Amniotic stem cell (primary cell): ENCODE measurements at regions not wholly inside any gene's neighbourhood (a gene's known extent, or its start where the extent isn't known, plus 50 kb on each side); places are given as distances from the start of the nearest gene placed in this dataset.
"Not testable (repeated sequence)": the region's sequence is repeated elsewhere in the genome, so short reads cannot be mapped to it uniquely, and the experiment has no call there.

ENCODE experiments used
- DNase-seq: peaks from one replicate; lab custom pipeline; 2025; lab: John Stamatoyannopoulos, UW

DNA sequence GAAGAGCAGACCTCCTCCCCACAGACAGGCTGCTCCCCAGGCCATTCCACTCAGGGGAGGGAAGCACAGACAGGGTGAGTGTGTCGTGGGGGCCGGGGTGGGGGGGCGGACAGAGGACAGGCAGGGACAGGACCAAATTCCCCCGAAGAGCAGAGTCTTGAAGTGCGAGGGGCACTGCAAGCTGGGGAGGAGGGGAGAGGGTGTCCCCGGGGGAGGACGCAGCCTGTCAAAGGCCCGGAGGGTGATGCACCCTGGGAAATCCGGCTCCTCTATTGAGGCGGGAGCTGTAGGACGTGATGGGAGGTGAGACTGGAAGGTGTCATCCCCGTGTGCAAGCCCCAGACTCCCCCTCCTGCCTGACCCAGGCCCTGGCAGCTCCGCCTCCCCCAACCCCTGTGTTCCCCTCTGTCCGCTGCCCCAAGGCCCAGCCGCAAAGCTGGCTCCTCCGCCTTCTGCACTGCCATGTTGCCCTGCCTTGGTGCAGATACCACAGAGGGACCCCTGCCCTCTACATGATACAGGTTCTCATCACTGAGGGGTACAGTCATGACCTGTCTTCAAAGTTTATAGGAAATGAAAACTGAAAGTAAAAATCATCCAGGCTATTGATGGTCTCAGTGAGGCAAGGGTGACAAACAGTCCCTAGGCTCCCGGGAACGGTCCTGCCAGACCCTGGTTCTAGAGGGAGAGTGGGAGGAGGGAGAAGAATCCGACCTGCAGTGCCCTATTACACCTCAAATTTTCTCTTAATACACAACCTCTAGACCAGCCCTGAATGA lies 76.3 kb upstream of the IQSEC1 start:
- DNase-seq = no peak

- no peak for DNase-seq
Observed at GRCh38 chr3:13148561-13149329, 75.5 kb upstream of the IQSEC1 start.

DNA sequence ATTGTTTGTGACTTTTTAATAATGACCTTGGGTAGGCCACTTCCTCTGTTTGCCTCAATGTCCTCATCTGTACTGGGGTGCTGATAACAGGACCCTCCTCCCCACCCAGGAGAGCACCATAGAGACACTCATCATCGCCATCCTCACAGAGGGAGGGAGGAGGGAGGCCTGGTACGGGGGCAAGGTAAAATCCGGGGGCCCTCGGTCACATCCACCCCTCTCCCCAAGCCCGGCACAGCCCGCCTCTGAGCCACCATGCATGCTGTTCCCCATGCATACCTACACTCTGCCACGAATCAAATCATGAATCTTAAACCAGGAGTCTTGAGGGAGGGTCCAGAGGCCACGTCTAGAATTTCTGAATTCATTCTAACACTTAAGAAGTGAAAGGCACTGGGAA lies 74.9 kb upstream of the IQSEC1 start:
- no peak for DNase-seq

DNA sequence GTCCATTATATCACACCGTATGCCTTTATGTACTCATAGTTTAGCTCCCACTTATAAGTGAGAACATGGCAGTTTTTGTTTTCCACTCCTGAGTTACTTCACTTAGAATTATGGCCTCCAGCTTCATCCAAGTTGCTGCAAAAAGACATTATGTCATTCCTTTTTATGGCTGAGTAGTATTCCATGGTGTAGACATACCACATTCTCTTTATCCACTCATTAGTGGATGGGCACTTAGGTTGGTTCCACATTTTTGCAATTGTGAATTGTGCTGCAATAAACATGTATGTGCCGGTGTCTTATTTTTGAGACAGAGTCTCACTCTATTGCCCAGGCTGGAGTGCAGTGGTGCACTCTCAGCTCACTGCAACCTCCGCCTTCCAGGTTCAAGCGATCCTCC lies 74.1 kb upstream of the IQSEC1 start:
- no peak for DNase-seq

DNA sequence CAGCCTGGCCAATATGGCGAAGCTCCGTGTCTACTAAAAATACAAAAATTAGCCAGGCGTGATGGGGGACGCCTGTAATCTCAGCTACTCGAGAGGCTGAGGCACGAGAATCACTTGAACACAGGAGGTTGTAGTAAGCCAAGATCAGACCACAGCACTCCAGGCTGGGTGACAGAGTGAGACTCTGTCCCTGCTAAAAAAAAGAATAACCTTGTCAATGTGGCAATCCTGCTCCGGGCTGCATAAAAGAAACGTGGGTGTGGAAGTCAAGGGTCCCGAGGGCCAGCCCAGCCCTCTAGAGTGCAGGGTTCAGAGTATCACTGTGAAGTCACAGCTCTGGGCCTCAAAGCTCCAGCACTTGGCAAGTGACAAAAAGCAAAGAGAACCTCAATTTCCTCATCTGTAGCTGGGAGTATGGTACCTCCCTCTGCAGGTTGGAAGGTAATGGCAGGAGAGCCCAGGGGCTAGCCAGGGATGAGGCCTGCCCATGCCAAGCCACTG lies 73.5 kb upstream of the IQSEC1 start:
- no peak for DNase-seq

- no peak for DNase-seq
Observed at GRCh38 chr3:13145826-13146642, 72.8 kb upstream of the IQSEC1 start.

DNA sequence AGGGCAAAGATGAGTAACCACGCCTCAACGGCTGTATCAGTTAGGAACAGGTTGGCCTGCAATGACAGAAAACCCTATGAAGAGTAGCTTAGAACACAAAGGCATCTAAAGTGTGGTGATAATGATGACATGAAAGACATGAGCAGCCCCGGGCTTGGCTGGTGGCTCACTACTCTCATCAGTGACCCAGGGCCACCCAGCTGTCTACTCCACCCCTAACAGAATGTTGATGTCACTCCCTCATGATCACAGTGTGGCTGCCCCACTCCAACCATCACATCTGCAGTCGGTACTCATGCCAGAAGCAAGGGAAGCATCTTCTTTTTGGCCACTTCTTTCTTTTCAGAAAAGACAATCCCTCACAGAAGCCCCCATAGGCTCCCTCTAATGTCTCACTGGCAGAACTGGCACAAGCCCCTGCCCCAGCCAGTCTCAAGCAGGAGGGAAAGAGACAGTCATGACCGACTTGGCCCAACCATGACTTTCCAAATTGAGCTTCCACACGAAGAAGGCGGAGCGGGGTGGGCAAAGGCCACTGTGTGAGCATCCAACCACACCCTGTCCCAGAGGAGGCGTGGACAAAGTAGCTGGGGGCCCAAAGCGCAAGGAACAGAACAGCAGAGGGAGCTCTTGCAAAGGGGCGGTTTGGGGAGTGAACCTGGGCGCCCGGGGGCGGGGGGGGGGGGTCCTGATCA lies 72.0 kb upstream of the IQSEC1 start:
- DNase-seq = no peak

DNA sequence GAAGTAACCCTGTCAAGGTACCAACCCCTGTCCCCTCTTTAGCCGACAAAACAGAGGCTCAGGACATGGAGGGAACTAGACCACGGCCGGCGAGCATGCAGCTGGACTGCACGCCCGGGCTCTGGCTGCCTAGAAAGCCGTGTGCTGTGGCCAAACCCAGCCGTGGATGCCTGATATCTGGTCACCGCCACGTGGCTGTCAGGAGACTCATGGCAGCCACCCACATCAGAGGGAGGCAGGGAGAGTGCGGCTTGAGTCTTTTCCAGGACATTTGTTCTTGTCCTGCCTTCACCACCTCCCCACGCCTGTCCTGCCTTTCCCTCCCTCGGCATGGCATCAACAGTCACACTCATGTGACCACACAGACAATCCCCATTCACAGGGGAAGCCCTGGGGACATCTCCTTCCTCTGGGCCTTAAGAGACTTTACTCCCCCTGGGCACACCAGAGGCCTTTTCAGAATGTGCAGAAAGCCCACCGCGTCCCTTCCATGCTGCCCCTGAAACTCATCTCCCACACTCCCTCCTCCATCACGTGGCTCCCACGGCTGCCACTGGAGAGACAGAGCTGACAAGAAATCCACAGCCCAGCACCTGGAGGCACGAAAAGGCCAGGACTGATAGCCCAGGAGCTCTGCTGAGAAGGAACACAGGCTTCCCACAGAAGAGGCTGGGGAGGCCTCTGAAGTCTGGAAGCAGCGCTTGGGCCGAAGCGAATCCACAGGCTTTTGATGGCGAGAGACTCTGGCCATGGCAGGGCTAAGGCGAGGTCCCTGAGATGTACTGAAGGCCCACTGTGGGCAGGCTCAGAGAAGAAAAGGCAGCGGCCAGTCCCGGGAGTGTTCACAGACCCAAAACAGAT lies 71.2 kb upstream of the IQSEC1 start:
- no peak for DNase-seq

DNA sequence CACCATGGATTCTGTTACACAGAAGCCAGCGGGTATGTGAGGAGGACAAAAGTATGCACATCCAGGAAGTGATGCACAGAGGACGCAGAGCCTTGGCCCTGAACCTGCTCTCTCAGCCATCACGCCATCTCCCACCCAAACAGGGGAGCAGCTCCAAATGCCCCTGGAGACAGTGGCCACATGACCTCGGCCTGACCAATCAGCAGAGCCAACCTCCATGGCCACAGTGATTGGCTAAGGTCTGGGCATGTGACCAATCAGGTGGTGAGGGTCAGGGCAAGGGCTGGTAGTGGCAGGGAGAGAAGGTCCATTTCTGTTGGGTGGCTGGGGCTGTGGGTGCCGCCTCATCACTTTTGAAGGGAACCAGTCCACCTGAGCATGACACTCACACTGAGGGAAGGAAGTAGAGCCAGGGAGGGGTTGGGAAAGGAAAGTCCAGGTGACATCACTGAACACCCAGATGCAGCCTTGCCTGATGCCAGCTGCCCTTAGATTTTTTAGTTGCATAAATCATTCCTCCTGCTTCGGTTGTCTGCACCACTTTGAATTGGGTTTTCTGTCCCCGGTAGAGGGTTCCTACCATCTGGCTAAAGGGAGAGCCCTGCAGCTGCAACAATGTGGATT lies 70.3 kb upstream of the IQSEC1 start:
- DNase-seq = no peak

DNA sequence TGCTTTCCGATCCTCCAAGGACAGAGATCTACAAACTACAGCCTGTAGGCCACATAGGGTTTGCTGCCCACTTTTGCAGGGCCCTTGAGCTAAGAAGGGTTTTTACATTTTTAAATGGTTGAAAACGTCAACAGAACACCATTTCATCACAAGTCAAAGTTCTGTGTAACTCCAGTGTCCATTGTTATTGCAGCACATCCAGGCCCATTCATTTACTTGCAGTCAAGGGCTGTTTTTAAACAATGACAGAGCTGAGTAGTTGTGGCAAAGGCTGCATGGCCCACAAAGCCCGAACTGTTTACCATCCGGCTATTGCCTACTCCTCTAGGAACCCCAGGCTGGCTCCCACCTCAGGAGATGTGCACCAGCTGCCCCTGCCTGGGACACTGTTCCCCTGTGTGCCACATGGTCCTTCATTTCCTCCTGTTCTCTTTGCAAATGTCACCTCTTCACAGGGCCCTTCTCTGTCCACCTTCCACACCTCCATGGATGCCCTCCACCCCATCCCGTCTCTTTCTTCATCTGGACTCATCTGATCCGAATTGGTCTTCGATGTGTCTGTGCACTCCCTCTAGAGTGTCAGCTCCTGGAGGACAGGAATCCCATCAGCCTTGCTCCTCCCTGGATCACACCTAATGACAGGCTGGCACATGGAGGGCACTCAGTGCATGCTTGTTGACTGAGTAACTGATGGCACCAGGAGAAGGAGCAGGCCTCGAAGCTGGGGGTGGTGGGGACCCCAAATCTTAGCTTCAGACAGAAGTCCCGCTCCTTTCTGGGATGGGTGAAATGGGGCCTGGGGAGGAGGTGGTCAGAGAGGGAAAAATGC lies 69.5 kb upstream of the IQSEC1 start:
- no peak for DNase-seq

DNA sequence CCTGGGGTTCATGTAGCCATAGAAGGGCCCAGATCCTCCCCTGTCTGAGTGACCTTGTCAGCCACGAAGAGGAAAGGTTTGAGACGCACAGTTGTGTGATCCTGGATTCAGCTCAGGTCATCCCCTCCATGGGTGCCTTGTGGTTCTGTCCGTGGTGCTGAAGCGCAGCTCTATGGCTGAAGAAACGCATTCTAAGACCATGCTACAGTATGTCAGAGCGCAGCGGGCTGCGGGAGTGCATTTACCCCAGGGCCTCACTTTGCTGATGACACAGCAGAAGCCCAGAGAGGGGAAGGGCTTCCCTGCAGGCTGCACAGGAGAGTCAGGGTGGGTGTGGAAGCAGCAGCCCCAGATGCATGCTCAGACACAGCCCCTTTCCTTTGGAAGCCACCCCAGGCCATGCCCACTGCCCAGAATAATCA lies 68.8 kb upstream of the IQSEC1 start:
- no peak for DNase-seq

DNA sequence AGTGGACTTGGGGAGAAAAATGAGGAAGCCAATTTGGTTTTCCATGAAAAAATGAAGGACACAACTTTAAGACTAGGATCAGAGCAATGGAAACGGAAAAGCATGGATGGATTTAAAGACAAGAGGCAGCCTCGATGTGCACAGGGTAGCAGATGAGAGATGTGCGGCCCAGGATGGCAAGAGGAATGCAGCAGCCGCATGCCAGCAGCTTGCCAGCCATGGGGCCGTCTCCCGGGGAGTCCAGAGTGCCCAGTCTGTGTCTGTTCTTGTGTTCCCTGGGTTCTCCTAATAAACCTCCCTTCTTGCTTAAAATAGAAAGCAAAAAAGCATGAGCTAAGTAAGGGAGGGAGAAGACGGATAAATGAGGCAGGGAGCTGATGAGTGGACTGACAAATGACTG lies 68.0 kb upstream of the IQSEC1 start:
- DNase-seq = no peak

DNA sequence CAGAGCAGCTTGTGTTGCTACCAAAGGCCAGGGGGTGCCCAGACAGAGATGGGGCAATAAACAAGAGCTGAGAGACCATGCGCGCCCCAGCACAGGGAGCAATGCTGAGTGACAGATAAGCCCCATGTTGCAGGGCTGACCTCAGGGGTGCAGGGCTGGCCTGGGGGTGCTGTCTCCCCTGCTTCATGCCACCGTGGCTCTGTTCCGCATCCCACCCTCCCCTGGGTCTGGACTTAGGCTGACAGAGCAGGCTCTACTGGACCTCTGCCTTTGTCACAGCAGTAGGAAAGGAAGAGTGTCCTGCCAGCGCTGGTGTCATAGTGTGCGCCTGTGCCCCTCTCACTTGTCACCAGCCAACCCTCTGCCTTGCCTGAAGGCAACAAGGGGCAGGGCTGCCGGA lies 67.4 kb upstream of the IQSEC1 start:
- DNase-seq = no peak

DNA sequence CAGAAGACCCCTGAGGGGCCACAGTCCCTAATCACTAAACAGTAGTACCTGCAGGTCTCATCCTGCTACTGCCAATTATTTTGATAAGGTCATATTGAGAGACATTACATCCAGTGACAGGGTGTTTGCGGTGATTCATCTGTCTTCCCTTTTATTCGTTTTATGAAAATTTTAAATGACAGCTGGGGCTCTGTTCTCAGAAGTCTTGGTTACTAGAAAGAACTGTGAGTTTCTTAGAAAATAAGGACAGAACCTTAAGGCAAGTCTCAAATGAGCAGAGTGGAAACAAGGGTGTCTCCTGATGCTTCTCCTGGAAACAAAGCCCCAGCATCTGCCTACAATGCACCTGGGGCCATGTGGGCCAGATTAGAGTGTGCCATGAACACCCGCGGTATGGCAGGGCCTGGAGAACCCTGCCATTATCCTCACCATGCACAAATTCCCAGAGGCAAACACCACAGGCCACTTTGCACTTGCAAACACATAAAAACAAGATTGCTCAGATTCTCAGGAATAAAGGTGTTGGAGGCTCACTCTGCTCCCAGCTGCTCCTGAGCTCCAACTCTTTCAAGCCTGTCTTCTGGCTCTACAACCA lies 66.3 kb upstream of the IQSEC1 start:
- no peak for DNase-seq

DNA sequence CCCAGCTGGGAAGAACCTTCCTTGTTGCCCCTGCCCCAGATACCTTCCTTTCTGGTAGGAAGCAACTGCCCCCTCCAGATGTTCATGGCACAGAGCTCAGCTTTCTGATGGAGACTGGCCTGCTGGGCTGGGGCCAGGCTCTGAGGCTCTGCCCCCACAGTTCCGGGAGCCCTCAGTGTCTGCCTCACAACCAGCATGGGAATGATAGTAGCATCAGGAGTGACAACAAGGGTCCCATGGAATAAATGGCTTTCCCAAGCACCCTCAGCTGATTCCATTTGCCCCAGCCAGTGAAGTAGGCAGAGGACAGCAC lies 65.6 kb upstream of the IQSEC1 start:
- DNase-seq = no peak

DNA sequence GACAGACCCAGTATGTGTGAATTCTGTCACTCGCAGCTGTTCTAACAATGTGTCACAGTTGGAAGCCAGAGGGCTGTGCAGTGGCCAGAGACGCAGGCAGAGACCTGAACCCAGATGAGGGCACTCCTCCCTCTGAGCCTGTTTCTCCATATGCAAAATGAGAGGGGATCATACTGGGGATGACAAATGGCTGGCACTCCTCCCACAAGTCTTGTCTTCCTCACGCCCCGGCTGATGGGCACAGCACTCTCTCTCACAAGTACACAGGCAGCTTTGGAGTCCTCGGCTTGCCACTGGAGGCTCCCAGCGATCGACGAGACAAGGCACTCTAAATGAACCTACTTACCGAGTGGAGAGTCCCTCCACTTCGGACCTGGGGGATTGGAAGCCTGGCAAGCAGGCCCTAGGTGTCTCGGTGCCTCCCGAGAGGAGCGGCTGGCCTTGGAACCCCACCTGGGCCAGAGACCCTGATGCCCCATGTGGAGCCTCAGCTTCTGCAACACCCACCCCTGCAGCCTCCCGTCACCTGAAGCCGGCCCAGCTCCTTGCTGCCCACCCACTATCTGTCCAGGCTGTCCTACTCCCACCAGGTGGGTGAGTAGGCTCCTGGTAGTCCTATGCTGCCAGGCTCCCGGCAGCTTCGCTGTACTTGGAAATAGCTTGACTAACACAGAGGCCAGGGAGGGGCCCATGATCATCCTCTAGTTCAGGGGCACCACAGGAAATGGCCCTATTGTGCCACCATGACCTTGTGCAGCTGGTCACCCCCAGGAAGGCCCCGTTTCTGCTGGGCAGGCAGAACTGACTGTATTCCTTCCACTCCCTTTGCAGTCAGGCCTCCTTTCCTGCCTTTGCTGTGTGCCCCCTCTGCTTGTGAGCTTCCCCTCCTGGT lies 65.0 kb upstream of the IQSEC1 start:
- no peak for DNase-seq

GRCh38 chr3:13136848-13137247 lies 63.6 kb upstream of the IQSEC1 start:
- DNase-seq = not testable (repeated sequence)

- DNase-seq = no peak
Observed at GRCh38 chr3:13136426-13136825, 63.2 kb upstream of the IQSEC1 start.
